HG03025 (cell line): ENCODE measurements at regions not wholly inside any gene's neighbourhood (a gene's known extent, or its start where the extent isn't known, plus 50 kb on each side); places are given as distances from the start of the nearest gene placed in this dataset.

Source experiments
- ATAC-seq: cut with Tn5 transposase; IDR thresholded peaks from one replicate; pipeline ENCODE4 v1.9.1; 2021; ENCODE audit warnings: mild to moderate bottlenecking, moderate library complexity; ENCODE audit not compliant: unreplicated experiment, low FRiP score

DNA sequence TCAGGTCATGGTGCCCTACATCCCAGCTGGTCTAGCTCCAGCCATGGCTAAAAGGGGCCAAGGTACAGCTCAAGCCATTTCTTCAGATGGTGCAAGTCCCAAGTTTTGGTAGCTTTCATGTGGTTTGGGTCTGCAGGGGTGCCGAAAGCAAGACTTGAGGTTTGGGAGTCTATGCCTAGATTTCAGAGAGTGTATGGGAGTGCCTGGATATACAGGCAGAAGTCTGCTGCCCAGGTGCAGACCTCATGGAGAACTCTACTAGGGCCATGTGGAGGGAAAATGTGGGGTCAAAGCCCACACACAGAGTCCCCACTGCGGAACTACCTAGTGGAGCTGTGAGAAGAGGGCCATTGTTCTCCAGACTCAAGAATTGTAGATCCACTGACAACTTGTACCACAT lies 1000.9 kb upstream of the ADGRB3 start:
- no peak for ATAC-seq

- ATAC-seq, result no peak
Measured at GRCh38 chr6:67633058-67633457, 1002.0 kb upstream of the ADGRB3 start.

DNA sequence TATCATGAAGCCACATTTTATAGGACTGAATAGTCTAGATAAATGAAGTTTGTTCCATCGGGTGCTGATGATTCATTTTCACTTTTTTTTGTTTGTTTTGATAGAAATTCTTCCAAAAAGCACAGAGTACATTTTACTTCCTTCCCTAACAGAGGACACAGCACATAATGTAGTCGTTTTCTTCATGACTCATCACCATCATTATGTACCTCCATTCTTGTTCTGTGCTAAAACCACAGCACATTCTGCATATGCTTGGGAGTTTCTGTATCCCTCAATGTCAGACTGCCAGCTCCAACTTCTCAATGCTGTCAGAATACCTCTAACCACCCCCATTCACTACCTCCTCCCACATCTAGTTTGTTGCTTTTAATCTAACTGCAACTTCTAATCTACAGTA lies 1004.9 kb upstream of the ADGRB3 start:
- ATAC-seq, result no peak

DNA sequence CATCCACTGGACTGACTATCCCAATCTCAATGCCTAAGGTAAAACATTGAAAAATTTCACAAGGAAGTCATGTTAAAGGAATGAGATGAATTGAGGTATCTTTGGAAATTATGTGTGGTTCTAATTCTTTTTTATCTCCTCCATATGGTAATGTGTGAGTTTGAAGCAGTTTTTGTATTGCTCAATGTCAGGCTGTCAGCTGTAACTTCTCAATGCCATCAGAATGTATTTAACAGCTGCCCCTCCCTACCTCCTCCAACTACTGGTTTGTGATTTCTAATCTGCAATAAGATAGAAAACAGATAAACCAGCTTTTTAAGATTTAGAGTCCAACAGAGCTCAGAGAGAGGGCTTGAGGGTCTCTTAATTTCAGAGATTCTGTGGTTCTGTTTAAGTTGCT lies 1005.8 kb upstream of the ADGRB3 start:
- no peak for ATAC-seq

DNA sequence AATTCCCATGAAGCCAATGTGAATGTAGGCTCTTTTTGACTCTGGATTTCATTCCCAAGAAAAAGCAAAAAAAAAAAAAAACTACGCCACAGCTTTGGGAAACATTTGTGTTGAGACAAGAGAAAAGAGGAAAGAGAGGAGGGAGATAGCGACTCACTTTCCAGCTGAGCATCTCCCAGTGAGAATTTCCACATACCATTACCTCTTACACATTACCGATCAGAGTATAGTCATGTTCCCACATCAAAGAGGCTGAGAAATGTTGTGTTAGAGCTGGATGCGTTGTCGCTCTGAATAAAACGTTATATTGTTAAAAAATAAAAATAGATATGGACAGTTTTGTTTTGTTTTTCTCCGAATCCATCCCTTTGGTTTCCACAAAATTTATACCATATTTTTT lies 1019.3 kb upstream of the ADGRB3 start:
- no peak for ATAC-seq

DNA sequence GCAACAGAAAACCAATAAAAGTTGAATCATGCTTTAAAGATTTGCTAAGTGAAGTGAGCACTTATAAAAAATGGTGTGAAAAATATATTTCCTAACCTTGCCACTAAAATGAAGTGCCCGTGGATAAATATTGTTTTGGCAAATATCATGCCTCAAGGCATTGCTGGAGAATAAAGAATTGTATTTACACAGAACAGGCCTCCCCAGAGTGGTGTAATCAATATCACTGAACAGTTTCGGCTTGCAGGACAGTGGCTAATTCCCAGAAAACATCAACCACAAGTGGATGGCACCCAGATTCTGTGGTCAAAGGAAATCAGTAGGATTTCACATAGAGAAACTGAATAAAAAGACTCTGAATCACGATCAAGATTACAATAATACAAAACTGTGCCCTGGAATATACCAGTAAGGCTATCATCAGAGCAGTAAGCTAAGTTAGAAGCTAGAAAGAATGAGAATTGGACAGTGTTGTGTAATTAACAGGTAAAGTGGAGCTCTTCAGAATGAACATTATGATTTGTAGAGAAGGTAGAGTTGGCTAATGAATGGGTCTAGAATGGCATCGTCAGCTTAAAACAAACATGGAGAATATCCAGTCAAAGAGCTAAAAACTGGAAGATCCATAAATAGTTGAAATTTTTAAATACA lies 1026.9 kb upstream of the ADGRB3 start:
- ATAC-seq, result no peak

DNA sequence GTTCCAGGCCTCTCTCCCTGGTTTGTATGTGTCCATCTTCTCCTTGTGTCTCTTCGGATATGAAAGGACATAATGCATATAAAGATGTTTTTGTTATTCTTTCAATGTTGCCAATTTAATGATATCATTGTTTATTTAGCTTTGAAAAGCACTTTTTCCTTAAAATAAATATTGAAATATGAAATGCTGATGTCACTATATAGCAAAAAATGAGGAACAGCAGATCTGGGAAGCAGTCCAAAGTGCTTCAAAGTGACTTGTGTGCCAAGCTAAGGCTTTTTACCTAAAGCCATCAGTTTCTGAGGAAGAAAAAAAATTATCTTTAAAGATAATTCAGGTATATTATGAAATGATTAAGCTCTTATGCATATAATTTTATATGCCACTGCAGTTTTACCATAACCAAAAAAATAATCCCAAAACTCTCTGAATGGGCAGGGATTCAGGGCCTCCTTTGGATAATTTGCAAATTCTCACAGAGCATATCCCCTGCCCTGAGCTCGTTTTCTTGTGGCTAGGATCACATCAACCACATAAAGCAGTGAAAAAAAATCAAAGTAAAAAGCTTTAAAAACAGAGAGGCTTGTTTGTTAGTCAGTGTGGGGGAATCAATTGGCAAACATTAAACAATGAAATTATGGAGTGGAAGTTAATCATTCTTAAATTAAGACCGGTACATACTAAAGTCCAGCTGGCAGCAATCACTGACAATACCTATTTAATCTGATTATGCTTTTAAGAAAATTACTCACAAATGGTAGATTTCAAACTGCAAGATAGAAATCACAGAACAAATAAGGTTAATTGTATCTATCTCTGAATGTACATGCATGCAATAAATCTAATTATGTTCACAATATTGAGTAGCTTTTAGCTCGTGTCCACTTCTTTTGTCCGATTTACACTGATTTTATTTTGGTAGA lies 1027.9 kb upstream of the ADGRB3 start:
- ATAC-seq, result no peak

GRCh38 chr6:67594366-67594765 lies 1040.7 kb upstream of the ADGRB3 start:
- no peak for ATAC-seq

DNA sequence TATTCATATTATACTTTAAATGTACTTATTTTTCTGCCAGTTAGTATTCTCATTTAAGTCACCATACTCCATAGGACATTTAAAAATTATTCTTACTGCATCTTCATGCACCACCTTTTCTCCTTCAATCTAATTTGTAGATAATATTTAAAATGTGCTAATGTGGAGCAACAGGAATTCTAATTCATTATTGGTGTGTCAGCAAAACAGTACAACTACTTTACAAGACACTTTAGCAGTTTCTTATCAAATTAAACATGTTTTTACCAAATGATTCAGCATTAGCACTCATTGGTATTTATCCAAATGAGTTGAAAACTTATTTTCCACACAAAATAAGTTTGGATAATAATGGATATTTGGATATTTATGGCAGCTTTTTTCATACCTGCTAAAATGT lies 1041.8 kb upstream of the ADGRB3 start:
- ATAC-seq, result no peak

DNA sequence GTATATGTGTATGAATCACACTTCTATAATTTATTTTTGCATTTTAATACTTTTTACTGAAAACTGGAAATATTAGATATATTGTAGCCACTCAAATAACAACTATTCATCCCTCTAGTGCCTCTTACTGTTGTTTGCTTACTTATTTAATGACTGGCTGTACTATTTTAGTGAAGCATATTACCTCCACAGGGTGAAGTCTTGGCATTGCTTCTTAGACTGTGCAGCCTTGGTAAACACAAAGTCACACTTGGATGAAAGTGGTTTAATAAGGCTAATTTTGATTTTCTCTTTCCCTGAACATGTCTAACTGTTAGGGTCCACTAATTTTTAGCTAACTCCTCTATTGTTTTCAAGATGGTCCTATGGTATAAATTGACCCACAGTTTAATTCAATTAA lies 1043.2 kb upstream of the ADGRB3 start:
- no peak for ATAC-seq

- ATAC-seq, result no peak
Measured at GRCh38 chr6:67567842-67568241, 1067.2 kb upstream of the ADGRB3 start.

DNA sequence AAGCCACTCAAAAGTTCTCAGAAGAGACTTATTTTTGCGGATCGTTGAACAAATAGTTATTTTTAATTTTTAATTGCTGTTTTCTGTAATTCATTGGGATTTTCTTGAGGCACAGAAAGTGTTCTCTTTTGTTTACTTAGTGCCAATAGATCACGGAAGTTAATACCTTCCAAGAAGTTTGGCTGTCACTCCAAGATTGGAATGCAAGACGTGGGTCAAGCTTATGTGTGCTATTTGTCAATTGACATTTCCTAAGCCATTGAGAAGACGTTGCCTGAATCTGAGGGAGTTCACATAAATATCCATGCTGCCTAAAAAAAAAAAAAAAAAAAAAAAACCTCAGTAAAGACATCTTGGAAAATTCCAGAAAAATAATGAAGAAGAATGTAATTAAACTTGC lies 1071.4 kb upstream of the ADGRB3 start:
- ATAC-seq, result no peak

GRCh38 chr6:67560068-67560467 lies 1075.0 kb upstream of the ADGRB3 start:
- ATAC-seq, result no peak

DNA sequence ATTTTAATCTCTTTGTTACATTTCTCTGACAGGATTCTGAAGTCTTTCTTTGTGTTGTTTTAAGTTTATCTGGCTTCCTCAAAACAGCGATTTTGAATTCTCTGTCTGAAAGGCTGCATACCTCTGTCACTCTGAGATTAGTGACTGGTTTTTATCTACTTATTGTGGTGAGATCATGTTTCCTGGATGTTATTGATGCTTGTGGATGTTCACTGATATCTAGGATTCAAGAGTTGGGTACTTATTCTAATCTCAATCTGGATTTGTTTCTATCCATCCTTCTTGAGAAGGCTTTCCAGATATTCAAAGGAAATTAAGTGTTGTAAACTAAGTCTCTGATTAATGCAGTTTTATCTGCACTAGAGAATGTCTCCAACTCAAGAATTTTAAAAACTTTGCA lies 1076.1 kb upstream of the ADGRB3 start:
- ATAC-seq, result no peak

- ATAC-seq, result no peak
Measured at GRCh38 chr6:67544851-67545452, 1090.1 kb upstream of the ADGRB3 start.

GRCh38 chr6:67541586-67541985 lies 1093.5 kb upstream of the ADGRB3 start:
- no peak for ATAC-seq

GRCh38 chr6:67538032-67538431 lies 1097.0 kb upstream of the ADGRB3 start:
- ATAC-seq, result no peak

GRCh38 chr6:67535946-67536345 lies 1099.1 kb upstream of the ADGRB3 start:
- no peak for ATAC-seq

DNA sequence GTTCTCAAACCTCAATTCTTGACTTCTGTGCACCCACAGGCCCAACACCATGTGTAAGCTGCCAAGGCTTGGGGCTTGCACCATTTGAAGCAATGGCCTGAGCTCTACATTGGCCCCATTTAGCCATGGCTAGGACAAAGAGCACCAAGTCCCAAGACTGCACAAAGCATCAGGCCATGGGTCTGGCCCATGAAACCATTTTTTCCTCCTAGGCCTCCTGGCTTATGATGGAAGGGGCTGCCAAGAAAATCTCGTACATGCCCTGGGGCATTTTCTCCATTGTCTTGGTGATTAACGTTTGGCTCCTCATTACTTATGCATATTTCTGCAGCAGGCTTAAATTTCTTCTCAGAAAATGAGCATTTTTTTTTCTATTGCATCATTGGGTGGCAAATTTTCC lies 1128.7 kb upstream of the ADGRB3 start:
- no peak for ATAC-seq

GRCh38 chr6:67501755-67502154 lies 1133.3 kb upstream of the ADGRB3 start:
- ATAC-seq, result no peak

DNA sequence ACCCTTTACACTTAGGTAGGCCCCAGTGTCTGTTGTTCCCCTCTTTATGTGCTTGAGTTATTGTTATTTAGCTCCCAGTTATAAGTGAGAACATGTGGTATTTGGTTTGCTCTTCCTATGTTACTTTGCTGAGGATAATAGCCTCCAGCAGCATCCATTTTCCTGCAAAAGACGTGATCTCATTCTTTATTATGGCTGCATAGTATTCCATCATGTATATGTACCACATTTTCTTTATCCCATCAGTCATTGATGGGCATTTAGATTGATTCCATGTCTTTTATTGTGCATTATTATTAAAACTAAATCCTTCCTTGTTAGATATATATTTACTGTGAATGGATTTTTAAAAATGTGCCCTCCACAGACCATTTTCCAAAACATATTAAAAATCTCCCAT lies 1137.3 kb upstream of the ADGRB3 start:
- no peak for ATAC-seq

- ATAC-seq, result no peak
Measured at GRCh38 chr6:67496191-67496590, 1138.9 kb upstream of the ADGRB3 start.
